22Rv1 (cell line): ENCODE measurements at regions not wholly inside any gene's neighbourhood (a gene's known extent, or its start where the extent isn't known, plus 50 kb on each side); places are given as distances from the start of the nearest gene placed in this dataset.

ENCODE experiments used
- H3K27ac ChIP-seq: fragments of 450-650 bp; 2 replicates; pipeline ENCODE4 v1.5.1; 2017
- CTCF ChIP-seq: fragments of 450-650 bp; IDR thresholded peaks from 2 replicates; pipeline ENCODE4 v1.5.1; 2017; ENCODE audit warnings: mild to moderate bottlenecking
- ZFX ChIP-seq: fragments of 450-650 bp; IDR thresholded peaks from 2 replicates; pipeline ENCODE4 v1.6.1; 2017; ENCODE audit warnings: antibody characterized with exemption, borderline replicate concordance

DNA sequence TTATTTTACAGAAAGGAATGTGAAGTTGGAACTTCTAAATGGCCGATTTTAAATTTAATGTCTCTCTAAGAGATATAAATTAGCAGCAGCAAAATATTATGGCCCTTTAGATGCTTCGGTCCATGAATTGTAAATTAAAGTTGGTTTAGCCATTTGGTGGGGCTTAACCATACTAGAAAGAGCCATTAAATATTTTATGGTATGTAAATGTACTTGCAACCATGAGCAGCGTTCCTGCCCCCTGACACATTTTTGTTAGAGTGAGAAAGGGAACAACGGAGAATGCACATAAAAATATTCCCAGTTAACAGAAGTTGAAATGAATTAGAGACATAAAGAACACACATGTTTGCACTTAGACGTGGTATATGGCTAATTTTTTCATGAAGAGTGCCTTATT is 237.9 kb downstream of the MYLK4 start:
- TF ChIP-seq ZFX = no peak
- TF ChIP-seq CTCF = no peak
- no peak overlapping the region for H3K27ac ChIP-seq

DNA sequence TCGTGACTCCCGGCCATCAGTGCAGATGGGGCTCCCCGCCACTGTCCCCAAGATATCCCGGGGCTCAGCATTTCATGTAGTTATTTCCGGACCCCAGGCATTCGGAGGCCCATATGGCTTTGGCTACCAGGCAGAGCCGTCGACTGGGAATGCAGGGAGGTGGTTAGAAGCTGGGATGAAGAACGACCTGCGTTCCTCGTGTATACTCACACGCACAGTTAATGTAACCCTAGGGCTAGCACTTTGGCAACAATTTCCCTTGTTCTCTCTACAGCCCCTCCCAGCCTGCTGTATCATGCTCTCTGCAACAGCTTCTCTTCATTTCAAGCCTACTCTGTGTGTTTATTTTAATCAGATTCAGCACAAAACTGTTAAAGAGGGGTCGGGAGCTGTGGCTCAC is 240.4 kb downstream of the MYLK4 start:
- TF ChIP-seq ZFX = no peak
- no peak for TF ChIP-seq CTCF
- no peak overlapping the region for H3K27ac ChIP-seq

DNA sequence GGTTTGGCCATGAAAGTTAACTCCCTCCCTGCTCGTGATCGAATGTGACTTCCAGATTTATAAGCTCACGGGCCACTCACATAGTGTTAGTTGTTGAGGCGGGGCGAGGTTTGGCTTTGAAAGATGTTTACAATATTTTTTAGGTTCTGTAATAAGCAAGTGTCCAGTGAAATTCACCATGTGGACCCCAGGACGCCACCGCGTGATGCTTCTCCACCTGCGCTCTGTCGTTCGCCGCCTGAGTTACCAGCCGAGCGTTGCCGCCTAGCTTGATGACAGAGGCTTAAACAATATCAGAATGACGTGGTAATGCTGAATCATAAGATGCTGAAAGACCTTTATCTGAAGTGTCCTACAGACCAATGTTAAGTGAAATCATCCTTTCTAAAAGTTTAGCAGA is 241.0 kb downstream of the MYLK4 start:
- no peak overlapping the region for H3K27ac ChIP-seq
- TF ChIP-seq CTCF = no peak

GRCh38 chr6:2508071-2508470 is 242.7 kb downstream of the MYLK4 start:
- no peak overlapping the region for H3K27ac ChIP-seq
- TF ChIP-seq CTCF = no peak
- TF ChIP-seq ZFX = no peak

GRCh38 chr6:2507521-2508037 is 243.1 kb downstream of the MYLK4 start:
- no peak overlapping the region for H3K27ac ChIP-seq
- TF ChIP-seq ZFX = no peak
- TF ChIP-seq CTCF = no peak

- no peak overlapping the region for H3K27ac ChIP-seq
- no peak for TF ChIP-seq CTCF
- no peak for TF ChIP-seq ZFX
These were observed 243.7 kb downstream of the MYLK4 start for GRCh38 chr6:2507016-2507415.

- TF ChIP-seq CTCF = peak; percentile 81
- no peak for TF ChIP-seq ZFX
- no peak overlapping the region for H3K27ac ChIP-seq
These were observed 245.1 kb downstream of the MYLK4 start for GRCh38 chr6:2505624-2506023.
